Esophagus muscularis mucosa (tissue), 4 donors: ENCODE measurements at regions not wholly inside any gene's neighbourhood (a gene's known extent, or its start where the extent isn't known, plus 50 kb on each side); places are given as distances from the start of the nearest gene placed in this dataset.

Experiments
- DNase-seq: peaks from one replicate; pipeline ENCODE4 v3.0.0-alpha.2; 2017; ENCODE audit errors: extremely low spot score
- H3K27ac ChIP-seq, 4 donors: fragments of 200-600 bp; sonication (generic); replicated peaks in 1 of 4; 1 replicate in 3 of 4; 2 replicates in 1 of 4; pipeline ENCODE4 v1.5.1; 2016 to 2019; ENCODE audit warnings: mild to moderate bottlenecking in 1 of 4
- H3K27me3 ChIP-seq, 4 donors: fragments of 200-600 bp; sonication (generic); one replicate each; pipeline versions ENCODE4 v1.5.1 to v1.6.0; 2016 to 2019
- H3K36me3 ChIP-seq, 4 donors: fragments of 200-600 bp; sonication (generic); one replicate each; pipeline ENCODE4 v1.5.1; 2016 to 2019
- H3K4me1 ChIP-seq, 4 donors: fragments of 200-600 bp; sonication (generic); one replicate each; pipeline ENCODE4 v1.5.1; 2016 to 2019
- H3K4me3 ChIP-seq, 4 donors: fragments of 200-600 bp; sonication (generic); 1 replicate in 2 of 4; 2 replicates in 2 of 4; pipeline ENCODE4 v1.5.1; 2016 to 2019; ENCODE audit warnings: mild to moderate bottlenecking in 4 of 4, moderate library complexity in 1 of 4
- H3K9me3 ChIP-seq, 4 donors: fragments of 200-600 bp; sonication (generic); 1 replicate in 3 of 4; 2 replicates in 1 of 4; pipeline ENCODE4 v1.5.1; 2016 to 2019
- CTCF ChIP-seq, 3 experiments: fragments of 200-600 bp in 2 of 3; fragments of 450-650 bp in 1 of 3; sonication (generic) in 2 of 3; IDR thresholded peaks; one replicate each; pipeline ENCODE4 v1.5.1; 2017 to 2019; ENCODE audit warnings: antibody characterized with exemption in 3 of 3, mild to moderate bottlenecking in 2 of 3, moderate library complexity in 1 of 3
- EP300 ChIP-seq: sonication (generic); formaldehyde crosslinking; IDR thresholded peaks from one replicate; pipeline ENCODE4 v1.6.1; 2017; ENCODE audit warnings: antibody characterized with exemption
- POLR2A ChIP-seq: fragments of 450-650 bp; IDR thresholded peaks from one replicate; pipeline ENCODE4 v1.6.1; 2017; ENCODE audit warnings: antibody characterized with exemption, moderate library complexity, mild to moderate bottlenecking, low read depth
- POLR2AphosphoS5 ChIP-seq, 2 donors: sonication (generic); formaldehyde crosslinking; IDR thresholded peaks; one replicate each; pipeline ENCODE4 v1.6.1; 2017; ENCODE audit warnings: antibody characterized with exemption in 2 of 2
- WGBS: methylation state at CpG from one replicate; pipeline ENCODE4 v1.1.5; 2018; 5-methylcytosine and 5-hydroxymethylcytosine counted together
- intact Hi-C: fragments of 100-400 bp; cut with DNase I; formaldehyde crosslinking; loops from one replicate; pipeline ENCODE4 v1.15.1; 2023

DNA sequence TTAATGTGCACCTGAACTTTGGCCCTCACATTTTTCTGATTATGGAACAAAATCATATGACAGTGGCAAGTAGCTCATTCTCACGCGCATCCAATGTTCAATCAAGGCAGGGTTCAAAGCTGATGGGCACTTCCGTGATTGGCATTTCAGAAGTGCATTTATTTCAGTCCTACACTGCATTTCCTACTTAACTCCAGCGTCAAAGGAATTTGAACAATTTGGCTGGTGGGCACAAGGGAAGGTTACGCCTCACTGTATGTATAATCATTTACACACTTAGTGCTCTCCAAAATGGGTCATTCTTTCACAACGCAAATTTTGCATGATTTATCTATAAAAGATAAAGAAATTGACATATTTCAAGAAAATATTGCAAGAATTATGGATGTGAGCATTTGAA is 167.9 kb upstream of the VLDLR start:
- intact Hi-C loops: no loop called here
- no peaks in the 10 kb centered on the region for H3K9me3 ChIP-seq
- no peaks in the 10 kb centered on the region for H3K4me1 ChIP-seq
- WGBS: 70% methylated on average over 6 of the region's 6 CpGs
- no peaks in the 10 kb centered on the region for H3K27me3 ChIP-seq
- no peaks in the 10 kb centered on the region for H3K36me3 ChIP-seq
- TF ChIP-seq POLR2AphosphoS5 (IDR thresholded peaks at IDR 0.05) (no peak), POLR2A (no peak), CTCF (IDR thresholded peaks at IDR 0.05) (no peak), EP300 (no peak)
- no peak for DNase-seq
- no peak overlapping the region for H3K4me3 ChIP-seq
- H3K27ac ChIP-seq: no peak overlapping the region

DNA sequence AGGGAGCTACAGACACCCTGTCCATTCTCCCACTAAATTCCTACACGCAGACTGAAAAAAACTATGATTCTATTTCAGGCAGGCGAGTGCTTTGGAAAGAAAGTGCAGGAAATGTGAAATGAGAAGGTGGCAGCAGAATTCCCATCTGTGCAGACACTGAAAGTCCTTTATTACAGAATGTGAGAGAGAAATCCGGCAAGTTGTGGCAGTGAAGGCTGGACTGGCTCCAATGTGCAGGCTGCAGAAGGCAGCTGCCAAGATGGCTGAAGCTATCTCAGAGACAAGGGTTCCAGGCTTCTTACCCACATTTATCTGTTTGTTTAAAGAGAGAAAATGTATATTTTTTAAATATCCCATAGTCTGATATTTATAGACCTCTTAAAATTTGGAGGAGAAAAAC is 161.8 kb upstream of the VLDLR start:
- no peaks in the 10 kb centered on the region for H3K4me1 ChIP-seq
- intact Hi-C loops: no loop called here
- H3K27ac ChIP-seq: no peak overlapping the region
- no peaks in the 10 kb centered on the region for H3K9me3 ChIP-seq
- no peaks in the 10 kb centered on the region for H3K27me3 ChIP-seq
- TF ChIP-seq POLR2AphosphoS5 (IDR thresholded peaks at IDR 0.05) (no peak), POLR2A (no peak), EP300 (no peak), CTCF (IDR thresholded peaks at IDR 0.05) (no peak)
- no peaks in the 10 kb centered on the region for H3K36me3 ChIP-seq
- DNase-seq: no peak
- WGBS: 66% methylated on average over 3 of the region's 3 CpGs
- H3K4me3 ChIP-seq: no peak overlapping the region

DNA sequence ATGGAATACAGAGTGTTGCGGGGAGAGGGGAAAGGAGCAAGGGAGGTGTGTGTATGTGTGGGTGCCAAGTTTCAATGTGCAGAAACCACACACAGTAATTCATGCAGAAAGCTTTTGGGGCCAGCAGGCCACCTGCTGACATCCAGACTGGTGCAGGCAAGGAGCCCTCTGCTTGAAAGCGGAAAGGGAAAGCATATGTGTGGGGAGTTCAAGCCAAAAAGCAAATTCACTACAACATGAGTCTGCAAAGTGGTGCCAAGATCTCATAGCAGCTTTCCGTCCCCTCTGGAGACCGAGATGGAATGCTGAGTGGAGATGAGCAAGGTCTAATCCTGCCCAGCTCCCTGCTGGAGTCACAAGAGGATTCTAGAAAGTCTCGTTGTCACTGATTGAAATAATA is 159.7 kb upstream of the VLDLR start:
- no peak for TF ChIP-seq CTCF (IDR thresholded peaks at IDR 0.05)
- TF ChIP-seq EP300: no peak
- TF ChIP-seq POLR2AphosphoS5 (IDR thresholded peaks at IDR 0.05): no peak
- TF ChIP-seq POLR2A: no peak
- no peak for DNase-seq
- 73% methylated on average over 5 of the region's 5 CpGs for WGBS
- H3K4me1 ChIP-seq: no peaks in the 10 kb centered on the region
- H3K27me3 ChIP-seq: no peaks in the 10 kb centered on the region
- intact Hi-C loops: no loop called here
- no peak overlapping the region for H3K27ac ChIP-seq
- no peak overlapping the region for H3K4me3 ChIP-seq
- no peaks in the 10 kb centered on the region for H3K9me3 ChIP-seq
- H3K36me3 ChIP-seq: no peaks in the 10 kb centered on the region

GRCh38 chr9:2464624-2465023 is 157.0 kb upstream of the VLDLR start:
- H3K27me3 ChIP-seq: no peaks in the 10 kb centered on the region
- TF ChIP-seq CTCF (IDR thresholded peaks at IDR 0.05) (no peak), EP300 (no peak), POLR2AphosphoS5 (IDR thresholded peaks at IDR 0.05) (no peak), POLR2A (no peak)
- no peak for DNase-seq
- peaks cover 0 to 3% (median 1%) of the 10 kb centered on the region in 4 donors for H3K4me1 ChIP-seq
- H3K4me3 ChIP-seq: no peak overlapping the region
- H3K27ac ChIP-seq: no peak overlapping the region
- H3K9me3 ChIP-seq: no peaks in the 10 kb centered on the region
- no peaks in the 10 kb centered on the region for H3K36me3 ChIP-seq
- 94% methylated on average over 2 of the region's 2 CpGs for WGBS
- intact Hi-C loops: no loop called here

DNA sequence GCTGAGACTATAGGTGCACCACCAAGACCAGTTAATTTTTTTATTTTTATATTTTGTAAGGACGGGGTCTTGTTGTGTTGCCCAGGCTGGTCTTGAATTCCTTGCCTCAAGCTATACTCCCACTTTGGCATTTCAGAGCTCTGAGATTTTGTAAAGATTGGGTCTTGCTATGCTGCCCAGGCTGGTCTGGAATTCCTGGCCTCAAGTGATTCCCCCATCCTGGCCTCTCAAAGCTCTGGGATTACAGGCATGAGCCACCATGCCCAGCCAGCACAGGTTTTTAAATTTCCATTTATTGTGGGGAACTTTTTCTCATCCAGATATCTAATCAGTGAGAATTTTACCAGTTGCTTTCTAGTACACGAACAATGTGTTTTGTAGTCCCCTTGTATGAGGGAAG is 156.1 kb upstream of the VLDLR start:
- H3K4me3 ChIP-seq: no peak overlapping the region
- H3K9me3 ChIP-seq: no peaks in the 10 kb centered on the region
- no peak for TF ChIP-seq EP300
- no peak for TF ChIP-seq POLR2AphosphoS5 (IDR thresholded peaks at IDR 0.05)
- no peak for TF ChIP-seq CTCF (IDR thresholded peaks at IDR 0.05)
- TF ChIP-seq POLR2A: no peak
- 91% methylated on average over 2 of the region's 2 CpGs for WGBS
- no peak overlapping the region for H3K27ac ChIP-seq
- H3K27me3 ChIP-seq: no peaks in the 10 kb centered on the region
- intact Hi-C loops: no loop called here
- peaks cover 0 to 7% (median 1%) of the 10 kb centered on the region in 4 donors for H3K4me1 ChIP-seq
- no peaks in the 10 kb centered on the region for H3K36me3 ChIP-seq
- no peak for DNase-seq
